ENCODE measurements at regions not wholly inside any gene's neighbourhood (a gene's known extent, or its start where the extent isn't known, plus 50 kb on each side); places are given as distances from the start of the nearest gene placed in this dataset.

- WGBS (ENCODE audit: insufficient coverage, insufficient replicate concordance, low lambda C conversion rate, missing lambda C conversion rate): 7% methylated on average over 3 of the region's 3 CpGs
- CTCF ChIA-PET: interaction anchor here (1.0 kb wide), 1 partner anchor 12 kb away, joined by 3 read pairs; no protein-coding TSS in a partner anchor
- no peaks in the 10 kb centered on the region for H3K27me3 ChIP-seq (replicated peaks in 1 of 2; ENCODE audit: control insufficient read depth in 2 of 2, insufficient read depth in 2 of 2, low read length in 1 of 2)
- no peak overlapping the region for H3K27ac ChIP-seq (ENCODE audit: control insufficient read depth, insufficient read depth)
- TF ChIP-seq ZNF384 (IDR thresholded peaks at IDR 0.05; ENCODE audit: borderline replicate concordance, low read depth, low read length) (no peak), CREB1 (IDR thresholded peaks at IDR 0.05; ENCODE audit: low read depth) (no peak)
- no TSS peak for BruUV-seq (replicated peaks)
- no peaks in the 10 kb centered on the region for H3K4me1 ChIP-seq (ENCODE audit: control insufficient read depth, insufficient read depth, low read length)
- SMC1A ChIA-PET (ENCODE audit: uncharacterized antibody, unreplicated experiment): no interaction called here
- no peak for ATAC-seq
- intact Hi-C loops (cut with micrococcal nuclease; ENCODE audit: unreplicated experiment): no loop called here
- H3K79me2 ChIP-seq (ENCODE audit: control insufficient read depth, insufficient read depth, low read length): no peaks in the 10 kb centered on the region
- no peak overlapping the region for H3K4me2 ChIP-seq (ENCODE audit: control insufficient read depth, insufficient read depth)
- no peak overlapping the region for H3K4me3 ChIP-seq
- H2AFZ ChIP-seq (ENCODE audit: control insufficient read depth, low read depth, low read length): no peak overlapping the region
- no peak overlapping the region for H3K9ac ChIP-seq (ENCODE audit: control insufficient read depth, insufficient read depth, low read length)
- in situ Hi-C loops (cut with MboI): no loop called here
- FAIRE-seq: no peak
- H3K36me3 ChIP-seq (ENCODE audit: control insufficient read depth in 2 of 2, insufficient read depth in 2 of 2, low read length in 1 of 2): no peaks in the 10 kb centered on the region
- RAD21 ChIA-PET (ENCODE audit: unreplicated experiment): no interaction called here
- DNase-seq (ENCODE audit: low read depth, low spot score): no peak
- H4K20me1 ChIP-seq (ENCODE audit: control insufficient read depth, insufficient read depth): no peaks in the 10 kb centered on the region
- POLR2A ChIA-PET: no interaction called here
- no peaks in the 10 kb centered on the region for H3K9me3 ChIP-seq (replicated peaks; ENCODE audit: control insufficient read depth, insufficient read depth, low read length)
Observed at GRCh38 chr11:80596291-80596810, 1155.5 kb upstream of the TENM4 start.

- TF ChIP-seq NKRF (conservative IDR thresholded peaks at IDR 0.05) (no peak), RBBP5 (conservative IDR thresholded peaks at IDR 0.05) (no peak)
- ATAC-seq (no peak), FAIRE-seq (no peak), DNase-seq (ENCODE audit: low read depth, low spot score) (no peak)
- no peaks in the 10 kb centered on the region for H4K20me1 ChIP-seq (ENCODE audit: control insufficient read depth, insufficient read depth)
- intact Hi-C loops (cut with micrococcal nuclease; ENCODE audit: unreplicated experiment) (no loop called here), in situ Hi-C loops (cut with MboI) (no loop called here)
- no peaks in the 10 kb centered on the region for H3K79me2 ChIP-seq (ENCODE audit: control insufficient read depth, insufficient read depth, low read length)
- no peak overlapping the region for H3K27ac ChIP-seq (ENCODE audit: control insufficient read depth, insufficient read depth)
- ChIA-PET SMC1A (ENCODE audit: uncharacterized antibody, unreplicated experiment) (no interaction called here), RAD21 (ENCODE audit: unreplicated experiment) (no interaction called here), CTCF (interaction anchor here (0.6 kb wide), 1 partner anchor 8 kb away, joined by 3 read pairs; no protein-coding TSS in a partner anchor), POLR2A (no interaction called here)
- no peaks in the 10 kb centered on the region for H3K4me1 ChIP-seq (ENCODE audit: control insufficient read depth, insufficient read depth, low read length)
- no peaks in the 10 kb centered on the region for H3K9me3 ChIP-seq (replicated peaks; ENCODE audit: control insufficient read depth, insufficient read depth, low read length)
- 30% methylated on average over 4 of the region's 4 CpGs for WGBS (ENCODE audit: insufficient coverage, insufficient replicate concordance, low lambda C conversion rate, missing lambda C conversion rate)
- H3K27me3 ChIP-seq (replicated peaks in 1 of 2; ENCODE audit: control insufficient read depth in 2 of 2, insufficient read depth in 2 of 2, low read length in 1 of 2): no peaks in the 10 kb centered on the region
- no peak overlapping the region for H3K4me2 ChIP-seq (ENCODE audit: control insufficient read depth, insufficient read depth)
- H3K9ac ChIP-seq (ENCODE audit: control insufficient read depth, insufficient read depth, low read length): no peak overlapping the region
- no TSS peak for BruUV-seq (replicated peaks)
- H2AFZ ChIP-seq (ENCODE audit: control insufficient read depth, low read depth, low read length): no peak overlapping the region
- no peak overlapping the region for H3K4me3 ChIP-seq
- H3K36me3 ChIP-seq (ENCODE audit: control insufficient read depth in 2 of 2, insufficient read depth in 2 of 2, low read length in 1 of 2): no peaks in the 10 kb centered on the region
Observed at GRCh38 chr11:80595011-80595410, 1154.2 kb upstream of the TENM4 start.
